WTC11 (cell line): ENCODE measurements at regions not wholly inside any gene's neighbourhood (a gene's known extent, or its start where the extent isn't known, plus 50 kb on each side); places are given as distances from the start of the nearest gene placed in this dataset.
A peak's percentile ranks its signal among the peaks of the same experiment; 100 is the strongest.

Experiments used
- ATAC-seq: fragments of 200-7000 bp; cut with Tn5 transposase; 2 replicates; pipeline ENCODE4 v1.10.0; 2021; ENCODE audit warnings: mild to moderate bottlenecking, moderate library complexity
- CTCF ChIA-PET: fragments of 300-600 bp; sonication (Branson Sonifier 250); formaldehyde crosslinking; loops from one replicate; lab custom pipeline; 2021; ENCODE audit warnings: antibody characterized with exemption; lab: Charles Lee
- POLR2A ChIA-PET: fragments of 350-600 bp; sonication (Branson Sonifier 250); formaldehyde crosslinking; loops from one replicate; lab custom pipeline; 2021; ENCODE audit warnings: antibody characterized with exemption; lab: Charles Lee
- DNase-seq: peaks from one replicate; pipeline ENCODE4 v3.0.0; 2021; ENCODE audit warnings: low spot score
- H3K27ac Mint-ChIP-seq: 2 replicates; pipeline ENCODE4 v1.8.0; 2021; ENCODE audit warnings: mixed read lengths
- H3K27me3 Mint-ChIP-seq: 2 replicates; pipeline ENCODE4 v1.8.0; 2021; ENCODE audit warnings: low read depth, mild to moderate bottlenecking, moderate library complexity, mixed read lengths
- H3K36me3 Mint-ChIP-seq: 2 replicates; pipeline ENCODE4 v1.8.0; 2021; ENCODE audit warnings: mixed read lengths
- H3K4me1 Mint-ChIP-seq: 2 replicates; pipeline ENCODE4 v1.8.0; 2022; ENCODE audit warnings: mixed read lengths
- H3K4me3 Mint-ChIP-seq: 2 replicates; pipeline ENCODE4 v1.8.0; 2021; ENCODE audit warnings: mild to moderate bottlenecking, moderate library complexity, mixed read lengths
- H3K9me3 Mint-ChIP-seq: 2 replicates; pipeline ENCODE4 v1.8.0; 2021; ENCODE audit warnings: mixed read lengths
- AFF4 ChIP-seq: sonication (generic); formaldehyde crosslinking; IDR thresholded peaks from 2 replicates; pipeline ENCODE4 v1.8.1; 2023; ENCODE audit warnings: mild to moderate bottlenecking, missing genetic modification reagents, borderline replicate concordance
- CTCF ChIP-seq: fragments of 200-600 bp; IDR thresholded peaks from 2 replicates; pipeline ENCODE4 v1.8.0; 2022; ENCODE audit warnings: antibody characterized with exemption
- FOXJ3 ChIP-seq: sonication (generic); formaldehyde crosslinking; IDR thresholded peaks from 2 replicates; pipeline ENCODE4 v1.9.0; 2021; ENCODE audit warnings: missing genetic modification reagents, mild to moderate bottlenecking, borderline replicate concordance
- GRHL2 ChIP-seq: fragments of 250-450 bp; sonication (Bioruptor Pico); IDR thresholded peaks from 2 replicates; pipeline ENCODE4 v1.8.0; 2022; ENCODE audit warnings: mild to moderate bottlenecking, moderate library complexity; ENCODE audit not compliant: insufficient replicate concordance, severe bottlenecking
- IRF2 ChIP-seq: sonication (generic); formaldehyde crosslinking; IDR thresholded peaks from 2 replicates; pipeline ENCODE4 v1.8.0; 2022; ENCODE audit warnings: low read depth, missing genetic modification reagents, borderline replicate concordance
- KAT7 ChIP-seq: sonication (generic); formaldehyde crosslinking; IDR thresholded peaks from 2 replicates; pipeline ENCODE4 v1.8.1; 2023; ENCODE audit warnings: missing genetic modification reagents, mild to moderate bottlenecking, borderline replicate concordance
- NFE2L1 ChIP-seq: sonication (generic); formaldehyde crosslinking; IDR thresholded peaks from 2 replicates; pipeline ENCODE4 v1.8.1; 2023; ENCODE audit warnings: missing genetic modification reagents
- NR3C1 ChIP-seq: sonication (generic); formaldehyde crosslinking; conservative IDR thresholded peaks from 2 replicates; pipeline ENCODE4 v1.8.1; 2023; ENCODE audit warnings: low read depth, mild to moderate bottlenecking, missing genetic modification reagents
- PRDM15 ChIP-seq: sonication (generic); formaldehyde crosslinking; IDR thresholded peaks from 2 replicates; pipeline ENCODE4 v1.8.0; 2022; ENCODE audit warnings: missing genetic modification reagents
- PREB ChIP-seq: sonication (generic); formaldehyde crosslinking; IDR thresholded peaks from 2 replicates; pipeline ENCODE4 v1.8.1; 2022; ENCODE audit warnings: mild to moderate bottlenecking, missing genetic modification reagents, moderate library complexity, borderline replicate concordance
- ZBTB21 ChIP-seq: sonication (generic); formaldehyde crosslinking; IDR thresholded peaks from 2 replicates; pipeline ENCODE4 v1.8.1; 2023; ENCODE audit warnings: mild to moderate bottlenecking, missing genetic modification reagents, borderline replicate concordance
- ZNF138 ChIP-seq: sonication (generic); formaldehyde crosslinking; conservative IDR thresholded peaks from 2 replicates; pipeline ENCODE4 v1.8.1; 2022; ENCODE audit warnings: mild to moderate bottlenecking, moderate library complexity, missing genetic modification reagents
- ZNF232 ChIP-seq: sonication (generic); formaldehyde crosslinking; IDR thresholded peaks from 2 replicates; pipeline ENCODE4 v1.8.0; 2022; ENCODE audit warnings: mild to moderate bottlenecking, missing genetic modification reagents
- ZNF281 ChIP-seq: sonication (generic); formaldehyde crosslinking; IDR thresholded peaks from 2 replicates; pipeline ENCODE4 v1.8.0; 2023; ENCODE audit warnings: mild to moderate bottlenecking, missing genetic modification reagents
- ZNF532 ChIP-seq: fragments of 250-450 bp; sonication (Bioruptor Pico); IDR thresholded peaks from 2 replicates; pipeline ENCODE4 v1.9.0; 2021; ENCODE audit warnings: mild to moderate bottlenecking, borderline replicate concordance

GRCh38 chr4:64158648-64159326 is 250.5 kb downstream of the TECRL start:
- ChIA-PET POLR2A (no interaction called here), CTCF (interaction anchor here (0.6 to 1.4 kb wide), 17 partner anchors 9 to 426 kb away, joined by 3 to 15 read pairs (median 3); no protein-coding TSS in a partner anchor)
- H3K27ac Mint-ChIP-seq: no peak overlapping the region
- peak; percentile 56; the same call in 1 of the 2 replicates for ATAC-seq
- H3K4me3 Mint-ChIP-seq: no peak overlapping the region
- DNase-seq: peak; percentile 67
- no peaks in the 10 kb centered on the region for H3K27me3 Mint-ChIP-seq
- peaks cover 12% of the 10 kb centered on the region for H3K36me3 Mint-ChIP-seq
- peaks cover 24% of the 10 kb centered on the region for H3K9me3 Mint-ChIP-seq
- TF ChIP-seq KAT7 (CRISPR knock-in tag) (no peak), CTCF (peak; percentile 61)
- TF ChIP-seq, all 79 proteins: peak for 1
- H3K4me1 Mint-ChIP-seq: 0 out of 2 replicates have a peak, but pooled peaks cover 3% of the 10 kb centered on the region

GRCh38 chr4:64157397-64157796 is 251.9 kb downstream of the TECRL start:
- Mint-ChIP-seq H3K4me3 (no peak overlapping the region), H3K27ac (no peak overlapping the region), H3K4me1 (0 out of 2 replicates have a peak, but pooled peaks cover 3% of the 10 kb centered on the region), H3K36me3 (peaks cover 12% of the 10 kb centered on the region), H3K9me3 (peaks cover 24% of the 10 kb centered on the region), H3K27me3 (no peaks in the 10 kb centered on the region)
- no peak for ATAC-seq
- ChIA-PET CTCF (no interaction called here), POLR2A (no interaction called here)
- no peak for DNase-seq
- TF ChIP-seq NR3C1 (CRISPR knock-in tag): no peak
- no peak for TF ChIP-seq ZNF138
- no peak for TF ChIP-seq IRF2 (CRISPR knock-in tag)
- TF ChIP-seq ZNF232 (CRISPR knock-in tag): no peak
- TF ChIP-seq KAT7 (CRISPR knock-in tag): no peak
- no peak for TF ChIP-seq GRHL2 (CRISPR knock-in tag)
- no peak for TF ChIP-seq ZNF532 (CRISPR knock-in tag)
- no peak for TF ChIP-seq FOXJ3
- TF ChIP-seq AFF4 (CRISPR knock-in tag): no peak
- no peak for TF ChIP-seq ZBTB21 (CRISPR knock-in tag)
- TF ChIP-seq PRDM15 (CRISPR knock-in tag): no peak
- no peak for TF ChIP-seq NFE2L1
- TF ChIP-seq PREB (CRISPR knock-in tag): no peak
- TF ChIP-seq ZNF281 (CRISPR knock-in tag): no peak
